ENCODE measurements at regions not wholly inside any gene's neighbourhood (a gene's known extent, or its start where the extent isn't known, plus 50 kb on each side); places are given as distances from the start of the nearest gene placed in this dataset.
"Not testable (repeated sequence)": the region's sequence is repeated elsewhere in the genome, so short reads cannot be mapped to it uniquely, and the experiment has no call there.

GRCh38 chr3:130800829-130801228 is 54.2 kb upstream of the PIK3R4 start:
- Mint-ChIP-seq H3K27me3 (ENCODE audit: low read depth) (peaks cover 30% of the 10 kb centered on the region), H3K4me3 (ENCODE audit: low read depth) (no peak overlapping the region), H3K4me1 (ENCODE audit: low read depth) (no peaks in the 10 kb centered on the region), H3K36me3 (ENCODE audit: low read depth) (no peaks in the 10 kb centered on the region), H3K27ac (no peak overlapping the region), H3K9me3 (no peaks in the 10 kb centered on the region)
- DNase-seq (ENCODE audit: low spot score): no peak
- intact Hi-C loops (cut with micrococcal nuclease): no loop called here

- Mint-ChIP-seq H3K27ac (no peak overlapping the region), H3K4me1 (ENCODE audit: low read depth) (no peaks in the 10 kb centered on the region), H3K9me3 (no peaks in the 10 kb centered on the region), H3K36me3 (ENCODE audit: low read depth) (no peaks in the 10 kb centered on the region), H3K27me3 (ENCODE audit: low read depth) (peaks cover 29% of the 10 kb centered on the region), H3K4me3 (ENCODE audit: low read depth) (no peak overlapping the region)
- DNase-seq (ENCODE audit: low spot score): no peak
- intact Hi-C loops (cut with micrococcal nuclease): no loop called here
Observed at GRCh38 chr3:130801473-130801872, 54.8 kb upstream of the PIK3R4 start.

GRCh38 chr3:130811557-130811956 is 64.9 kb upstream of the PIK3R4 start:
- Mint-ChIP-seq H3K36me3 (ENCODE audit: low read depth) (no peaks in the 10 kb centered on the region), H3K9me3 (no peaks in the 10 kb centered on the region), H3K4me3 (ENCODE audit: low read depth) (no peak overlapping the region), H3K4me1 (ENCODE audit: low read depth) (no peaks in the 10 kb centered on the region), H3K27ac (no peak overlapping the region), H3K27me3 (ENCODE audit: low read depth) (peaks cover 7% of the 10 kb centered on the region)
- DNase-seq (ENCODE audit: low spot score): no peak
- intact Hi-C loops (cut with micrococcal nuclease): no loop called here

- H3K9me3 Mint-ChIP-seq: no peaks in the 10 kb centered on the region
- H3K27me3 Mint-ChIP-seq (ENCODE audit: low read depth): peaks cover 16% of the 10 kb centered on the region
- no peak overlapping the region for H3K27ac Mint-ChIP-seq
- H3K4me1 Mint-ChIP-seq (ENCODE audit: low read depth): no peaks in the 10 kb centered on the region
- no peaks in the 10 kb centered on the region for H3K36me3 Mint-ChIP-seq (ENCODE audit: low read depth)
- no peak overlapping the region for H3K4me3 Mint-ChIP-seq (ENCODE audit: low read depth)
- intact Hi-C loops (cut with micrococcal nuclease): no loop called here
- no peak for DNase-seq (ENCODE audit: low spot score)
Observed at GRCh38 chr3:130814691-130815472, 68.3 kb upstream of the PIK3R4 start.

- H3K27ac Mint-ChIP-seq: no peak overlapping the region
- H3K36me3 Mint-ChIP-seq (ENCODE audit: low read depth): no peaks in the 10 kb centered on the region
- DNase-seq (ENCODE audit: low spot score): no peak
- no peak overlapping the region for H3K4me3 Mint-ChIP-seq (ENCODE audit: low read depth)
- no peaks in the 10 kb centered on the region for H3K4me1 Mint-ChIP-seq (ENCODE audit: low read depth)
- H3K27me3 Mint-ChIP-seq (ENCODE audit: low read depth): peaks cover 25% of the 10 kb centered on the region
- no peaks in the 10 kb centered on the region for H3K9me3 Mint-ChIP-seq
- intact Hi-C loops (cut with micrococcal nuclease): no loop called here
Observed at GRCh38 chr3:130816561-130817445, 70.2 kb upstream of the PIK3R4 start.

- not testable (repeated sequence) for H3K9me3 Mint-ChIP-seq; H3K4me3 Mint-ChIP-seq (ENCODE audit: low read depth); DNase-seq (ENCODE audit: low spot score); H3K36me3 Mint-ChIP-seq (ENCODE audit: low read depth); H3K4me1 Mint-ChIP-seq (ENCODE audit: low read depth); H3K27ac Mint-ChIP-seq
- intact Hi-C loops (cut with micrococcal nuclease): loop anchor here (2.0 kb wide), 1 partner anchor 71 kb away; no protein-coding TSS in a partner anchor
- H3K27me3 Mint-ChIP-seq (ENCODE audit: low read depth): peaks cover 30% of the 10 kb centered on the region
Observed at GRCh38 chr3:130818066-130818465, 71.4 kb upstream of the PIK3R4 start.

- Mint-ChIP-seq H3K27me3 (ENCODE audit: low read depth) (peaks cover 49% of the 10 kb centered on the region), H3K4me1 (ENCODE audit: low read depth) (no peaks in the 10 kb centered on the region), H3K27ac (no peak overlapping the region), H3K4me3 (ENCODE audit: low read depth) (no peak overlapping the region), H3K9me3 (no peaks in the 10 kb centered on the region), H3K36me3 (ENCODE audit: low read depth) (no peaks in the 10 kb centered on the region)
- DNase-seq (ENCODE audit: low spot score): no peak
- intact Hi-C loops (cut with micrococcal nuclease): no loop called here
Observed at GRCh38 chr3:130820976-130821375, 72.9 kb upstream of the ATP2C1 start.

- intact Hi-C loops (cut with micrococcal nuclease): no loop called here
- no peaks in the 10 kb centered on the region for H3K4me1 Mint-ChIP-seq (ENCODE audit: low read depth)
- peaks cover 46% of the 10 kb centered on the region for H3K27me3 Mint-ChIP-seq (ENCODE audit: low read depth)
- H3K4me3 Mint-ChIP-seq (ENCODE audit: low read depth): no peak overlapping the region
- H3K9me3 Mint-ChIP-seq: no peaks in the 10 kb centered on the region
- no peak for DNase-seq (ENCODE audit: low spot score)
- H3K27ac Mint-ChIP-seq: no peak overlapping the region
- H3K36me3 Mint-ChIP-seq (ENCODE audit: low read depth): no peaks in the 10 kb centered on the region
Observed at GRCh38 chr3:130821806-130822205, 72.1 kb upstream of the ATP2C1 start.

GRCh38 chr3:130823241-130823884 is 70.5 kb upstream of the ATP2C1 start:
- no peak for DNase-seq (ENCODE audit: low spot score)
- H3K27ac Mint-ChIP-seq: no peak overlapping the region
- H3K9me3 Mint-ChIP-seq: no peaks in the 10 kb centered on the region
- peaks cover 41% of the 10 kb centered on the region for H3K27me3 Mint-ChIP-seq (ENCODE audit: low read depth)
- intact Hi-C loops (cut with micrococcal nuclease): no loop called here
- no peaks in the 10 kb centered on the region for H3K4me1 Mint-ChIP-seq (ENCODE audit: low read depth)
- H3K36me3 Mint-ChIP-seq (ENCODE audit: low read depth): no peaks in the 10 kb centered on the region
- H3K4me3 Mint-ChIP-seq (ENCODE audit: low read depth): no peak overlapping the region

- Mint-ChIP-seq H3K27me3 (ENCODE audit: low read depth) (peaks cover 39% of the 10 kb centered on the region), H3K4me3 (ENCODE audit: low read depth) (no peak overlapping the region), H3K4me1 (ENCODE audit: low read depth) (no peaks in the 10 kb centered on the region), H3K9me3 (no peaks in the 10 kb centered on the region), H3K27ac (no peak overlapping the region), H3K36me3 (ENCODE audit: low read depth) (no peaks in the 10 kb centered on the region)
- no peak for DNase-seq (ENCODE audit: low spot score)
- intact Hi-C loops (cut with micrococcal nuclease): no loop called here
Observed at GRCh38 chr3:130823996-130824395, 69.9 kb upstream of the ATP2C1 start.

GRCh38 chr3:130825762-130826299 is 68.1 kb upstream of the ATP2C1 start:
- no peak for DNase-seq (ENCODE audit: low spot score)
- intact Hi-C loops (cut with micrococcal nuclease): no loop called here
- no peaks in the 10 kb centered on the region for H3K4me1 Mint-ChIP-seq (ENCODE audit: low read depth)
- H3K4me3 Mint-ChIP-seq (ENCODE audit: low read depth): no peak overlapping the region
- H3K27me3 Mint-ChIP-seq (ENCODE audit: low read depth): peaks cover 28% of the 10 kb centered on the region
- H3K9me3 Mint-ChIP-seq: no peaks in the 10 kb centered on the region
- H3K36me3 Mint-ChIP-seq (ENCODE audit: low read depth): no peaks in the 10 kb centered on the region
- no peak overlapping the region for H3K27ac Mint-ChIP-seq

GRCh38 chr3:130826516-130827182 is 67.2 kb upstream of the ATP2C1 start:
- intact Hi-C loops (cut with micrococcal nuclease): no loop called here
- H3K9me3 Mint-ChIP-seq: no peaks in the 10 kb centered on the region
- no peak for DNase-seq (ENCODE audit: low spot score)
- no peak overlapping the region for H3K27ac Mint-ChIP-seq
- H3K4me1 Mint-ChIP-seq (ENCODE audit: low read depth): no peaks in the 10 kb centered on the region
- H3K27me3 Mint-ChIP-seq (ENCODE audit: low read depth): peaks cover 32% of the 10 kb centered on the region
- no peak overlapping the region for H3K4me3 Mint-ChIP-seq (ENCODE audit: low read depth)
- no peaks in the 10 kb centered on the region for H3K36me3 Mint-ChIP-seq (ENCODE audit: low read depth)
